ENCODE measurements at regions not wholly inside any gene's neighbourhood (a gene's known extent, or its start where the extent isn't known, plus 50 kb on each side); places are given as distances from the start of the nearest gene placed in this dataset.
A peak's percentile ranks its signal among the peaks of the same experiment; 100 is the strongest.

GRCh38 chr1:5308249-5308648, 653.8 kb downstream of the AJAP1 start:
- intact Hi-C loops (cut with micrococcal nuclease), result no loop called here
- no peak for DNase-seq
- no peak overlapping the region for H3K27ac ChIP-seq (replicated peaks)
- TF ChIP-seq CTCF (IDR thresholded peaks at IDR 0.05; ENCODE audit: borderline replicate concordance), result no peak
- H3K4me1 ChIP-seq, result no peaks in the 10 kb centered on the region
- no peaks in the 10 kb centered on the region for H3K9me3 ChIP-seq (replicated peaks)
- peaks cover 81% of the 10 kb centered on the region for H3K27me3 ChIP-seq (ENCODE audit: low read depth)
- H3K4me3 ChIP-seq, result no peak overlapping the region
- no peaks in the 10 kb centered on the region for H3K36me3 ChIP-seq

- Histone ChIP-seq H3K27me3 (ENCODE audit: low read depth) (peaks cover 79% of the 10 kb centered on the region), H3K36me3 (no peaks in the 10 kb centered on the region), H3K4me1 (no peaks in the 10 kb centered on the region), H3K9me3 (replicated peaks) (no peaks in the 10 kb centered on the region), H3K4me3 (no peak overlapping the region), H3K27ac (replicated peaks) (no peak overlapping the region)
- no peak for DNase-seq
- no peak for TF ChIP-seq CTCF (IDR thresholded peaks at IDR 0.05; ENCODE audit: borderline replicate concordance)
- intact Hi-C loops (cut with micrococcal nuclease), result no loop called here
Measured at GRCh38 chr1:5304702-5305101, 650.3 kb downstream of the AJAP1 start.

GRCh38 chr1:5298376-5298775, 644.0 kb downstream of the AJAP1 start:
- intact Hi-C loops (cut with micrococcal nuclease), result no loop called here
- no peaks in the 10 kb centered on the region for H3K36me3 ChIP-seq
- H3K4me3 ChIP-seq, result no peak overlapping the region
- peaks cover 85% of the 10 kb centered on the region for H3K27me3 ChIP-seq (ENCODE audit: low read depth)
- H3K27ac ChIP-seq (replicated peaks), result no peak overlapping the region
- H3K9me3 ChIP-seq (replicated peaks), result no peaks in the 10 kb centered on the region
- H3K4me1 ChIP-seq, result no peaks in the 10 kb centered on the region
- no peak for DNase-seq
- TF ChIP-seq CTCF (IDR thresholded peaks at IDR 0.05; ENCODE audit: borderline replicate concordance), result no peak

GRCh38 chr1:5297886-5298239, 643.5 kb downstream of the AJAP1 start:
- TF ChIP-seq CTCF (IDR thresholded peaks at IDR 0.05; ENCODE audit: borderline replicate concordance), result no peak

GRCh38 chr1:5297180-5297885, 642.9 kb downstream of the AJAP1 start:
- peak; percentile 15 for DNase-seq
- H3K27ac ChIP-seq (replicated peaks), result no peak overlapping the region
- no peaks in the 10 kb centered on the region for H3K36me3 ChIP-seq
- H3K27me3 ChIP-seq (ENCODE audit: low read depth), result peaks cover 79% of the 10 kb centered on the region
- intact Hi-C loops (cut with micrococcal nuclease), result no loop called here
- no peaks in the 10 kb centered on the region for H3K4me1 ChIP-seq
- no peaks in the 10 kb centered on the region for H3K9me3 ChIP-seq (replicated peaks)
- TF ChIP-seq CTCF (IDR thresholded peaks at IDR 0.05; ENCODE audit: borderline replicate concordance), result no peak
- H3K4me3 ChIP-seq, result no peak overlapping the region

More at GRCh38 chr1:5297886-5298239, 643.5 kb downstream of the AJAP1 start:
- Histone ChIP-seq H3K9me3 (replicated peaks) (no peaks in the 10 kb centered on the region), H3K36me3 (no peaks in the 10 kb centered on the region), H3K27ac (replicated peaks) (no peak overlapping the region), H3K4me1 (no peaks in the 10 kb centered on the region), H3K4me3 (no peak overlapping the region), H3K27me3 (ENCODE audit: low read depth) (peaks cover 85% of the 10 kb centered on the region)
- no peak for DNase-seq
- intact Hi-C loops (cut with micrococcal nuclease), result no loop called here
